GM12878 (cell line): ENCODE measurements at regions not wholly inside any gene's neighbourhood (a gene's known extent, or its start where the extent isn't known, plus 50 kb on each side); places are given as distances from the start of the nearest gene placed in this dataset.

ENCODE experiments used
- ATAC-seq: fragments of 200-7000 bp; cut with Tn5 transposase; 3 replicates; pipeline ENCODE4 v1.9.1; 2020; ENCODE audit warnings: mild to moderate bottlenecking, moderate library complexity
- BruUV-seq: library from RNA; stranded (reverse); fragments of 400-500 nt; replicated peaks from 2 replicates; lab custom pipeline; 2021; lab: Mats Ljungman, UMichigan
- CTCF ChIA-PET: fragments of 300-600 bp; sonication (Branson Sonifier 250); formaldehyde crosslinking; extraction: SDS; loops from one replicate; lab custom pipeline; 2021; ENCODE audit warnings: inconsistent platforms; lab: Yijun Ruan, JAX
- POLR2A ChIA-PET: fragments of 350-600 bp; formaldehyde crosslinking; extraction: SDS; loops from one replicate; lab custom pipeline; 2021; ENCODE audit warnings: inconsistent platforms; lab: Charles Lee
- RAD21 ChIA-PET: fragments of 300-600 bp; sonication (Branson Sonifier 250); formaldehyde crosslinking; loops from one replicate; lab custom pipeline; 2023; ENCODE audit warnings: antibody characterized with exemption; ENCODE audit not compliant: unreplicated experiment; lab: Charles Lee
- SMC1A ChIA-PET: fragments of 300-600 bp; sonication (Branson Sonifier 250); formaldehyde crosslinking; loops from one replicate; lab custom pipeline; 2023; ENCODE audit not compliant: unreplicated experiment, uncharacterized antibody; lab: Charles Lee
- DNase-seq: peaks from one replicate; pipeline ENCODE4 v3.0.0-alpha.2; 2011; ENCODE audit warnings: low read depth, low spot score
- FAIRE-seq: peaks from 3 replicates; lab custom pipeline; 2011; peaks lifted over from hg19 to GRCh38; lab: Jason Lieb, UNC
- H2AFZ ChIP-seq: 2 replicates; pipeline ENCODE4 v1.6.0; 2011; ENCODE audit warnings: low read depth, low read length, control low read depth; ENCODE audit not compliant: control insufficient read depth
- H3K27ac ChIP-seq: 2 replicates; pipeline ENCODE4 v1.5.1; 2011; ENCODE audit warnings: control low read depth; ENCODE audit not compliant: control insufficient read depth, insufficient read depth
- H3K27me3 ChIP-seq, 2 experiments: replicated peaks in 1 of 2; 2 replicates each; pipeline versions ENCODE4 v1.6.0 to v1.6.1; 2011; ENCODE audit warnings: low read length in 1 of 2; ENCODE audit not compliant: control insufficient read depth in 2 of 2, insufficient read depth in 2 of 2
- H3K36me3 ChIP-seq, 2 experiments: 2 replicates each; pipeline ENCODE4 v1.5.1; 2011; ENCODE audit warnings: low read length in 1 of 2; ENCODE audit not compliant: control insufficient read depth in 2 of 2, insufficient read depth in 2 of 2
- H3K4me1 ChIP-seq: 2 replicates; pipeline ENCODE4 v1.6.1; 2011; ENCODE audit warnings: mild to moderate bottlenecking, low read length, moderate library complexity, mixed read lengths; ENCODE audit not compliant: control insufficient read depth, insufficient read depth
- H3K4me2 ChIP-seq: 2 replicates; pipeline ENCODE4 v1.6.0; 2011; ENCODE audit warnings: control low read depth; ENCODE audit not compliant: control insufficient read depth, insufficient read depth
- H3K4me3 ChIP-seq: fragments of 200-600 bp; sonication (generic); 2 replicates; pipeline ENCODE4 v1.5.1; 2016
- H3K79me2 ChIP-seq: 2 replicates; pipeline ENCODE4 v1.6.0; 2011; ENCODE audit warnings: low read length; ENCODE audit not compliant: control insufficient read depth, insufficient read depth
- H3K9ac ChIP-seq: 2 replicates; pipeline ENCODE4 v1.8.0; 2011; ENCODE audit warnings: low read length, control low read depth, mixed read lengths; ENCODE audit not compliant: control insufficient read depth, insufficient read depth
- H3K9me3 ChIP-seq: replicated peaks from 3 replicates; pipeline ENCODE4 v1.5.1; 2011; ENCODE audit warnings: mild to moderate bottlenecking, low read length; ENCODE audit not compliant: control insufficient read depth, insufficient read depth
- H4K20me1 ChIP-seq: 2 replicates; pipeline ENCODE4 v1.6.0; 2011; ENCODE audit not compliant: control insufficient read depth, insufficient read depth
- ASH2L ChIP-seq: fragments of 300-600, 200-600 bp; sonication (generic); IDR thresholded peaks from 2 replicates; pipeline ENCODE4 v1.6.1; 2017; ENCODE audit warnings: low read depth, mild to moderate bottlenecking, borderline replicate concordance
- ATF2 ChIP-seq: IDR thresholded peaks from 2 replicates; pipeline ENCODE4 v1.6.1; 2012; ENCODE audit warnings: low read length, inconsistent platforms
- BCL11A ChIP-seq: IDR thresholded peaks from 2 replicates; pipeline ENCODE4 v1.6.1; 2011; ENCODE audit warnings: low read depth, low read length
- CBX5 ChIP-seq: sonication (generic); IDR thresholded peaks from 2 replicates; pipeline ENCODE4 v1.6.1; 2016; ENCODE audit warnings: low read depth, moderate library complexity, mild to moderate bottlenecking, inconsistent platforms
- CHD1 ChIP-seq: IDR thresholded peaks from 2 replicates; pipeline ENCODE4 v1.6.1; 2012; ENCODE audit warnings: low read depth, low read length, improper control_type of control experiment
- CHD2 ChIP-seq: IDR thresholded peaks from 2 replicates; pipeline ENCODE4 v1.6.1; 2011; ENCODE audit warnings: low read depth, low read length, improper control_type of control experiment, borderline replicate concordance
- DPF2 ChIP-seq: fragments of 450-650 bp; IDR thresholded peaks from 2 replicates; pipeline ENCODE4 v1.6.1; 2017; ENCODE audit warnings: mild to moderate bottlenecking
- EZH2 ChIP-seq: IDR thresholded peaks from 2 replicates; pipeline ENCODE4 v1.6.1; 2012; ENCODE audit warnings: low read depth, mild to moderate bottlenecking, control low read depth, inconsistent platforms, low read length, borderline replicate concordance; ENCODE audit not compliant: control insufficient read depth
- FOS ChIP-seq: IDR thresholded peaks from 3 replicates; pipeline ENCODE4 v1.6.1; 2011; ENCODE audit warnings: borderline replicate concordance; ENCODE audit not compliant: insufficient read length; ENCODE audit errors: extremely low read depth
- HCFC1 ChIP-seq: fragments of 150-350 bp; IDR thresholded peaks from 2 replicates; pipeline ENCODE4 v1.6.1; 2014; ENCODE audit warnings: low read length
- MAX ChIP-seq: IDR thresholded peaks from 2 replicates; pipeline ENCODE4 v1.6.1; 2012; ENCODE audit warnings: low read depth, low read length, improper control_type of control experiment
- MYC ChIP-seq: IDR thresholded peaks from 2 replicates; pipeline ENCODE4 v1.6.1; 2011; ENCODE audit warnings: mild to moderate bottlenecking, low read length, moderate library complexity, inconsistent platforms; ENCODE audit not compliant: insufficient read depth, insufficient replicate concordance, insufficient read length, severe bottlenecking
- NFXL1 ChIP-seq: fragments of 450-650 bp; IDR thresholded peaks from 2 replicates; pipeline ENCODE4 v1.6.1; 2017; ENCODE audit warnings: antibody characterized with exemption, mild to moderate bottlenecking, borderline replicate concordance
- NRF1 ChIP-seq: conservative IDR thresholded peaks from 2 replicates; pipeline ENCODE4 v1.6.1; 2011; ENCODE audit warnings: mild to moderate bottlenecking, low read depth, low read length, improper control_type of control experiment
- PAX5 ChIP-seq: IDR thresholded peaks from 2 replicates; pipeline ENCODE4 v1.6.1; 2011; ENCODE audit warnings: low read depth, low read length, borderline replicate concordance
- SKIL ChIP-seq: fragments of 450-650 bp; IDR thresholded peaks from 2 replicates; pipeline ENCODE4 v1.6.1; 2017; ENCODE audit warnings: mild to moderate bottlenecking, low read depth, inconsistent platforms; ENCODE audit not compliant: poor library complexity, severe bottlenecking
- SP1 ChIP-seq: IDR thresholded peaks from one replicate; pipeline ENCODE4 v1.6.1; 2011; ENCODE audit warnings: low read depth, low read length
- STAT3 ChIP-seq: IDR thresholded peaks from 2 replicates; pipeline ENCODE4 v1.6.1; 2011; ENCODE audit warnings: low read depth, low read length, improper control_type of control experiment
- ZNF217 ChIP-seq: fragments of 450-650 bp; IDR thresholded peaks from 2 replicates; pipeline ENCODE4 v1.6.1; 2017; ENCODE audit warnings: antibody characterized with exemption, mild to moderate bottlenecking
- ZSCAN29 ChIP-seq: fragments of 450-650 bp; IDR thresholded peaks from 2 replicates; pipeline ENCODE4 v1.6.1; 2017; ENCODE audit warnings: mild to moderate bottlenecking, moderate library complexity
- WGBS: methylation state at CpG from one replicate; pipeline ENCODE4 v1.1.6; 2016; ENCODE audit warnings: low lambda C conversion rate; ENCODE audit not compliant: insufficient replicate concordance, insufficient coverage; ENCODE audit errors: missing lambda C conversion rate; 5-methylcytosine and 5-hydroxymethylcytosine counted together
- in situ Hi-C: fragments of 300-500 bp; cut with MboI; formaldehyde crosslinking; loops from 9 replicates; pipeline ENCODE4 v1.14.3; 2018; ENCODE audit warnings: mixed read lengths
- intact Hi-C: fragments of 100-400 bp; cut with micrococcal nuclease; formaldehyde crosslinking; loops from one replicate; pipeline ENCODE4 v1.14.2; 2022; ENCODE audit not compliant: unreplicated experiment

DNA sequence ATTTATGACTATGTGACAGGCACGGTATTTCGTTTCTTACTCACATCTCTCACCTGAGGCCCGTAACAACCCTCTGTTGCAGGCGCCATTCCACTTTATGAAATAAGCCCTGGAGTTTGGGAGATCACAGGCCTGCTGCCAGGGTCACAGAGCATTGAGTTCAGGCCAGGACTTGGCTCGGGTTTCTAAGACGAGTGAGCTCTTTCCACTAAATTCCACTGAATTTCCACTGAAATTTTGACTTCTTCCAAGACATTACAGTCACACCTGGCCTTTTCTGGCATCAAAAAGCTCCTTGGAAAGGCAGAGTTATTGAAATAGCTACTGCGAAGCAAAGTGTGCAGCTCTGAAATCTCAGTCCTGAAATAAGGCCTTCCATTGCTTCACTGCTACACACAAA is 282.8 kb upstream of the MGMT start (continued):
- no peak for TF ChIP-seq BCL11A
- TF ChIP-seq NFXL1, result no peak
- no peak for TF ChIP-seq EZH2
- TF ChIP-seq CBX5, result no peak
- TF ChIP-seq NRF1, result no peak
- no peak for TF ChIP-seq CHD2
- TF ChIP-seq MYC, result no peak
- TF ChIP-seq ZSCAN29, result no peak
- no peak for TF ChIP-seq SKIL
- no peak for TF ChIP-seq FOS
- TF ChIP-seq ZNF217, result no peak

- Histone ChIP-seq H3K79me2 (no peaks in the 10 kb centered on the region), H3K27ac (no peak overlapping the region), H3K27me3 (no peaks in the 10 kb centered on the region), H2AFZ (no peak overlapping the region), H3K9ac (no peak overlapping the region), H3K4me3 (no peak overlapping the region)
- SMC1A ChIA-PET, result interaction anchor here (0.8 kb wide), 1 partner anchor 27 kb away, joined by 3 read pairs; no protein-coding TSS in a partner anchor
- BruUV-seq, result no TSS peak
- TF ChIP-seq ATF2, result no peak
- no peak for TF ChIP-seq CHD1
- TF ChIP-seq DPF2, result no peak
- no peak for TF ChIP-seq PAX5
- TF ChIP-seq SP1, result no peak
- TF ChIP-seq STAT3, result no peak
- TF ChIP-seq ASH2L, result no peak
- TF ChIP-seq NRF1, result no peak
- TF ChIP-seq MAX, result no peak
- TF ChIP-seq HCFC1, result no peak
- TF ChIP-seq, all 136 proteins: peak for 0
- intact Hi-C loops (no loop called here), in situ Hi-C loops (no loop called here)
- POLR2A ChIA-PET, result no interaction called here
- ATAC-seq, result no peak
- no peak for FAIRE-seq
- Histone ChIP-seq H3K4me1 (no peaks in the 10 kb centered on the region), H4K20me1 (no peaks in the 10 kb centered on the region), H3K9me3 (no peaks in the 10 kb centered on the region), H3K36me3 (no peaks in the 10 kb centered on the region), H3K4me2 (no peak overlapping the region)
- RAD21 ChIA-PET, result no interaction called here
- DNase-seq, result no peak
- CTCF ChIA-PET, result no interaction called here
- WGBS, result 0% methylated on average over 2 of the region's 2 CpGs
These were observed 279.7 kb upstream of the MGMT start for GRCh38 chr10:129187331-129187730.
